ENCODE measurements at regions not wholly inside any gene's neighbourhood (a gene's known extent, or its start where the extent isn't known, plus 50 kb on each side); places are given as distances from the start of the nearest gene placed in this dataset.

DNA sequence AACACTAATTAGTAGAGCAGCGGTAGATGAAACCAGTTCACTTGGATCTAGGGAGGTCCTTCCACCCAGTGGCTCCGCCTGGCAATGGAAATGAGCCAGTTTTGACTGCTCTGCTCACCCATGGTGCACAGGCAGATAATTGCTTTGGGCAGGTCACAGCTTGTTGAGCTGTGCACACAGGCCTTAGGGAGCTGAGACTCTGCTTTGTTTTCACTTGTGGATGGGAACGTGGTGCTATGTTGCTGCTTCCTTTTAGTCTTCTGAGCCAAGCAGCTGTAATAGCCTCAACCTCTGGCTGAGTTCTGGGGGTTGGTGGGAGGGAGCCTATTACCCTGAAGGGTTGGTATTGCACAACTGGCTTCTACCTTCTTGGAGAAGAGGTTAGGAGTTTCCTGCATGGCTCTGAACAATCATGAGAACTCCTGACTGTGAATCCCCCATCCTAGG is 262.3 kb upstream of the MTNR1B start:
- DNase-seq = no peak
- intact Hi-C loops (cut with micrococcal nuclease) = no loop called here
- no peaks in the 10 kb centered on the region for H3K4me1 ChIP-seq (ENCODE audit: control insufficient read depth, insufficient read depth, low read length)
- Mint-ChIP-seq H3K27me3 (ENCODE audit: low read depth in 2 of 2) (no peaks in the 10 kb centered on the region), H3K27ac (no peak overlapping the region), H3K9me3 (peaks cover 5 to 17% of the 10 kb centered on the region in 2 donors), H3K4me1 (no peaks in the 10 kb centered on the region), H3K36me3 (no peaks in the 10 kb centered on the region), H3K4me3 (no peak overlapping the region)
- H3K36me3 ChIP-seq (ENCODE audit: control insufficient read depth, insufficient read depth, low read length) = no peaks in the 10 kb centered on the region
- H3K9me3 ChIP-seq (ENCODE audit: control insufficient read depth, insufficient read depth, low read length) = peaks cover 5% of the 10 kb centered on the region
- H3K4me3 ChIP-seq (ENCODE audit: low read length) = no peak overlapping the region
- WGBS (ENCODE audit: insufficient coverage) = 61% methylated on average over 3 of the region's 3 CpGs
- H3K27ac ChIP-seq (ENCODE audit: low read length) = no peak overlapping the region
- no peak for ATAC-seq
- no peaks in the 10 kb centered on the region for H3K27me3 ChIP-seq (ENCODE audit: control insufficient read depth, insufficient read depth, low read length)
- TF ChIP-seq, protein P1, sequence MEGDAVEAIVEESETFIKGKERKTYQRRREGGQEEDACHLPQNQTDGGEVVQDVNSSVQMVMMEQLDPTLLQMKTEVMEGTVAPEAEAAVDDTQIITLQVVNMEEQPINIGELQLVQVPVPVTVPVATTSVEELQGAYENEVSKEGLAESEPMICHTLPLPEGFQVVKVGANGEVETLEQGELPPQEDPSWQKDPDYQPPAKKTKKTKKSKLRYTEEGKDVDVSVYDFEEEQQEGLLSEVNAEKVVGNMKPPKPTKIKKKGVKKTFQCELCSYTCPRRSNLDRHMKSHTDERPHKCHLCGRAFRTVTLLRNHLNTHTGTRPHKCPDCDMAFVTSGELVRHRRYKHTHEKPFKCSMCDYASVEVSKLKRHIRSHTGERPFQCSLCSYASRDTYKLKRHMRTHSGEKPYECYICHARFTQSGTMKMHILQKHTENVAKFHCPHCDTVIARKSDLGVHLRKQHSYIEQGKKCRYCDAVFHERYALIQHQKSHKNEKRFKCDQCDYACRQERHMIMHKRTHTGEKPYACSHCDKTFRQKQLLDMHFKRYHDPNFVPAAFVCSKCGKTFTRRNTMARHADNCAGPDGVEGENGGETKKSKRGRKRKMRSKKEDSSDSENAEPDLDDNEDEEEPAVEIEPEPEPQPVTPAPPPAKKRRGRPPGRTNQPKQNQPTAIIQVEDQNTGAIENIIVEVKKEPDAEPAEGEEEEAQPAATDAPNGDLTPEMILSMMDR (IDR thresholded peaks at IDR 0.05) = no peak

- Mint-ChIP-seq H3K4me1 (no peaks in the 10 kb centered on the region), H3K27ac (no peak overlapping the region), H3K4me3 (no peak overlapping the region), H3K36me3 (no peaks in the 10 kb centered on the region), H3K27me3 (ENCODE audit: low read depth in 2 of 2) (no peaks in the 10 kb centered on the region), H3K9me3 (peaks cover 3 to 17% of the 10 kb centered on the region in 2 donors)
- H3K4me1 ChIP-seq (ENCODE audit: control insufficient read depth, insufficient read depth, low read length) = no peaks in the 10 kb centered on the region
- no peaks in the 10 kb centered on the region for H3K27me3 ChIP-seq (ENCODE audit: control insufficient read depth, insufficient read depth, low read length)
- no peak for DNase-seq
- H3K36me3 ChIP-seq (ENCODE audit: control insufficient read depth, insufficient read depth, low read length) = no peaks in the 10 kb centered on the region
- 21% methylated on average over 1 of the region's 1 CpG for WGBS (ENCODE audit: insufficient coverage)
- ATAC-seq = no peak
- no peak overlapping the region for H3K27ac ChIP-seq (ENCODE audit: low read length)
- no peak overlapping the region for H3K4me3 ChIP-seq (ENCODE audit: low read length)
- TF ChIP-seq, protein P1 (IDR thresholded peaks at IDR 0.05) = no peak
- intact Hi-C loops (cut with micrococcal nuclease) = no loop called here
- peaks cover 5% of the 10 kb centered on the region for H3K9me3 ChIP-seq (ENCODE audit: control insufficient read depth, insufficient read depth, low read length)
Observed at GRCh38 chr11:92707665-92708064, 261.8 kb upstream of the MTNR1B start.

GRCh38 chr11:92709329-92709728 is 260.1 kb upstream of the MTNR1B start:
- Histone ChIP-seq H3K27me3 (ENCODE audit: control insufficient read depth, insufficient read depth, low read length) (no peaks in the 10 kb centered on the region), H3K4me1 (ENCODE audit: control insufficient read depth, insufficient read depth, low read length) (no peaks in the 10 kb centered on the region), H3K9me3 (ENCODE audit: control insufficient read depth, insufficient read depth, low read length) (peaks cover 5% of the 10 kb centered on the region), H3K4me3 (ENCODE audit: low read length) (no peak overlapping the region), H3K36me3 (ENCODE audit: control insufficient read depth, insufficient read depth, low read length) (no peaks in the 10 kb centered on the region), H3K27ac (ENCODE audit: low read length) (no peak overlapping the region)
- no peak for ATAC-seq
- Mint-ChIP-seq H3K9me3 (peaks cover 0 to 13% of the 10 kb centered on the region in 2 donors), H3K4me1 (no peaks in the 10 kb centered on the region), H3K36me3 (no peaks in the 10 kb centered on the region), H3K27me3 (ENCODE audit: low read depth in 2 of 2) (no peaks in the 10 kb centered on the region), H3K27ac (no peak overlapping the region), H3K4me3 (no peak overlapping the region)
- TF ChIP-seq, protein P1 (IDR thresholded peaks at IDR 0.05) = no peak
- no peak for DNase-seq
- intact Hi-C loops (cut with micrococcal nuclease) = no loop called here
- WGBS (ENCODE audit: insufficient coverage) = 93% methylated on average over 4 of the region's 4 CpGs

DNA sequence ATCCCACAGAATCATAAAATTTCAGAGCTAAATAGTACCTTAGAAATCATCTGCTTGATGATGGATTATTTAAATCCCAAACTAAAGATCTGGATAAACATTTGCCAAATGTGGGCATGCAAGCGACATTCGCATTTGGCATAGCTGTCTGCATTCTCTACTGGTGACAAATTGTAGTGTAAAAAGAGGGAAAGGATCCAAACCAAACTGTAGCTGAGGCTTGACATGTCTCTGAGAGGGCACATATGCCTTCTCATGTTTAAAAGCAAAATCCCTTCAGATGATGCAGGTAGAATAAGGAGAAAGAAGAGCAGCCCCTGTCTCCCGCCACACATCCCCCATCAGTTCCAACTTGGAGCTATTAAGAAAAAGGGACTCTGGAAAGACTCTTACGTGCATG is 257.5 kb upstream of the MTNR1B start:
- H3K4me3 Mint-ChIP-seq = no peak overlapping the region
- DNase-seq (no peak), ATAC-seq (no peak)
- TF ChIP-seq, protein P1 (IDR thresholded peaks at IDR 0.05) = no peak
- no peak overlapping the region for H3K27ac Mint-ChIP-seq
- H3K4me1 Mint-ChIP-seq = no peaks in the 10 kb centered on the region
- peaks cover 4 to 5% of the 10 kb centered on the region in 2 donors for H3K9me3 Mint-ChIP-seq
- no peaks in the 10 kb centered on the region for H3K4me1 ChIP-seq (ENCODE audit: control insufficient read depth, insufficient read depth, low read length)
- no peaks in the 10 kb centered on the region for H3K27me3 Mint-ChIP-seq (ENCODE audit: low read depth in 2 of 2)
- no peaks in the 10 kb centered on the region for H3K9me3 ChIP-seq (ENCODE audit: control insufficient read depth, insufficient read depth, low read length)
- H3K27ac ChIP-seq (ENCODE audit: low read length) = no peak overlapping the region
- no peaks in the 10 kb centered on the region for H3K27me3 ChIP-seq (ENCODE audit: control insufficient read depth, insufficient read depth, low read length)
- H3K4me3 ChIP-seq (ENCODE audit: low read length) = no peak overlapping the region
- 98% methylated on average over 3 of the region's 4 CpGs for WGBS (ENCODE audit: insufficient coverage)
- intact Hi-C loops (cut with micrococcal nuclease) = no loop called here
- H3K36me3 ChIP-seq (ENCODE audit: control insufficient read depth, insufficient read depth, low read length) = no peaks in the 10 kb centered on the region
- no peaks in the 10 kb centered on the region for H3K36me3 Mint-ChIP-seq
